KBM-7 (cell line): ENCODE measurements at regions not wholly inside any gene's neighbourhood (a gene's known extent, or its start where the extent isn't known, plus 50 kb on each side); places are given as distances from the start of the nearest gene placed in this dataset.

Experiments
- DNase-seq: peaks from one replicate; pipeline ENCODE4 v3.0.0-alpha.2; 2015
- in situ Hi-C: fragments of 300-500 bp; cut with MboI; formaldehyde crosslinking; loops from 2 replicates; pipeline ENCODE4 v1.14.3; 2020; ENCODE audit warnings: low sequenced_read_pairs, low pct_unique_long_range_greater_than_20kb, mixed read lengths

DNA sequence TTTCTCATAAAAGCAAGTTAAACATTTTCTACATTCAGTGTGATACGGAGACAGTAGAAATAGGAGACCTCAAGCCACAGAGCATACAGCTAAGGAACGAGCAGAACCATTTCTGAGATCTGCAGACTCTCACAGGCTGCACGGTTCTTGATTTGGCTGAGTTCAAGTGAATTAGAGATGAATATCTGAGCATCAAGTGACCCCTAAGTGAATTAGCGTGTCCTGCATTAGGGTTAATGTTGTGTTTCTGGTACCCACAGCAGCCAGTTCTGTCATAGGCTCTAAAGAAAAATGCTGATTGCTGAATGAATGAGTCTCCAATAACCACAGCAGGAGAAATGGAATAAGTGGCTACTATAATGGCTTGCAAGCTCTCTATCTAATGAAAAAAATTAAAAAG is 265.9 kb upstream of the SYT4 start:
- no peak for DNase-seq
- in situ Hi-C loops: no loop called here

DNA sequence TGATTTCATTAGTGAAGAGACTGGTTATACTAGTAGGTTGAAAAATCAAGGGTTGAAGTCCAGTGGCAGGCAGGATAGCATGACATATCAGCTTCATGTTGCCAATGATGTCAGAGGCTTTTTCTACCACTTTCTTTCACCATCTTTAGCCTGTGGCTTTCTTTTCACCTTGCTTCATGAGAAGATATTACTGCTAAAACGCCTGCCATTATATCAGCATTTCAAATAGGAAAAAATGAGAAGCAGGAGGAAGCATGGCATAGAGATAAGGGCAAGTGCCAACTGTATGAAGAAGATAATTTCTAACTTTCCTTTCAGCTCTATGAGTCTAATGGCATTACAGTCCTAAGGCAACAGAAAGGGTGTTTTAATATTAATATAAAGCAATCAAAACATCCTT is 270.2 kb upstream of the SYT4 start:
- no peak for DNase-seq
- in situ Hi-C loops: no loop called here

DNA sequence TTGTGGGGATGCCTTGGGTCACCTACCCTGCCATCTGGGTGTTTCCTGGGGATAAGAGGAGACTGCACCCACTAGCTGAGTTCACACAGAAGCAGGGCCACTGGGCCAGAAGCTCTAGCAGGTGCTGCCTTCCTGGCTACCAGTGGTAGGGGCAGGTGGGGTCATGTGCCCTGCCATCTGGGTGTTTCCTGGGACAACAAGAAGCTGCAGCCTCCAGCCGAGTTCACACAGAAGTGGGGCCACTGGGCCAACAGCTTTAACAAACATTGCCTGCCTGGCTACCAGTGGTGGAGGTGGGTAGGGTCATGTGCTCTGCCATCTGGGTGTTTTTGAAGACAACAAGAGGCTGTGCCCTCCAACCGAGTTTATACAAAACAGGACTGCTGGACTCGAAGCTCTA is 282.2 kb upstream of the SYT4 start:
- DNase-seq: no peak
- in situ Hi-C loops: no loop called here

DNA sequence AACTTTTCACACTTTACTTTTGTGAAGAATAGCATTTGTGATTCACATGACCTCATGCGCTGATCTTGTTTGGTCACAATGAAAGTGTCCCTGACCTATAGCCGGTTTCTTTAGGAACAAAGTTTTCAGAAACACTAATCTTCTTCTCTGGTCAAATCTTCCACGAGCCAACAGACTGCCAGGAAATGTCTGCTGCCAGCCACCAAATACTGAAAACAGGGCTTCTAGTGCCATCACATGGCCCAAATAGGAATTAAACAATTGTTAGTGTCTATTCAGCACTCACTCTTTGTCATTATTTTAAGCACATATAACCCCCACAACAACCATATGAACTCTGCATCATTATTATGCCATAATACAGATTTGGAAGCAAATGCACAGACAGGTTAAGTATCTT is 286.5 kb upstream of the SYT4 start:
- in situ Hi-C loops: no loop called here
- peak; percentile 59 for DNase-seq

DNA sequence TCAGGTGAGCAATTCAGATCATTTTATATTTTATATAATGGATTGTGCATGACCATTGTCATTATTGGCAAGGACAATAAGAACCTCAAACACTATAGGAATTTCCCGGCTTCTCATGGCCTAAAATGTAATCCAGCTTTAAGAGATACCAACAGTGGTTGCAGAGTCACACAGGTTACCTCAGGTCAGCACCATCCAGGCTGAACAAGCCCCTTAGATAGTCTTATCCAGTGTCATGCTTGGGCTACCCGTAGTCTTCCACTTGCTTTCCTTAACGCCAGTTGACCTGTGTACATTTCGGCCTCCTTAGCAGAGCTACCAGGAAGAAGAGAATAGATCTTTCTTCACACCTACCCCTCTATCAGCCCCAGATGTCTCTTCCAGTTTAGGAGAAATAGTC is 293.3 kb upstream of the SYT4 start:
- DNase-seq: no peak
- in situ Hi-C loops: no loop called here

DNA sequence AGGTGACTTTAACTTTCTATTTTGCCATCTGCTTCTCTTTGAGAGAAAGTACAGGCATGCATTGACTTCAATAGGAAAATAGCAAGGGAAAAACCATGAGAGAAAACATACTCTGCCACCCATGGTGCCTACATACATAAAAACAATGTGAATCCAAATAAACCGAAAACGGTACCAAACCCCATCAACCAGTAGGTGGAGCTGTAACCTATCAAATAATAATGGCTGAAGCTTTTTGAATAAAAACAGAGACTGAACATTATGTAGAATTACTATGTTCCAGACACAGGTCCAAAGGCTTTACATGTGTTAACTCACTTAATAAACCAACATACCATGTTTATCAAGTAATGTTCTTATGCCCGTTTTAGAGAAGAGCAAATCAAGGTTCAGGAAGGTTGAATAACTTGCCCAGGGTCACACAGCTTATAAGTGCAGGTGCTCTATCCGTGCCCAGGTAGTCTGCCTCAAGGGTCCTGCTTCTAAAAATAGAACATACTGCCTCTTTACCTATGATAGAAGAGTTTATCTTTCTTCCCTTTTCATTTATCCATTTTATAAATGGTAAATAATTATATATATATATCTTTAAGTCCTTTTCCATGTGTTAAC is 293.9 kb upstream of the SYT4 start:
- in situ Hi-C loops: no loop called here

DNA sequence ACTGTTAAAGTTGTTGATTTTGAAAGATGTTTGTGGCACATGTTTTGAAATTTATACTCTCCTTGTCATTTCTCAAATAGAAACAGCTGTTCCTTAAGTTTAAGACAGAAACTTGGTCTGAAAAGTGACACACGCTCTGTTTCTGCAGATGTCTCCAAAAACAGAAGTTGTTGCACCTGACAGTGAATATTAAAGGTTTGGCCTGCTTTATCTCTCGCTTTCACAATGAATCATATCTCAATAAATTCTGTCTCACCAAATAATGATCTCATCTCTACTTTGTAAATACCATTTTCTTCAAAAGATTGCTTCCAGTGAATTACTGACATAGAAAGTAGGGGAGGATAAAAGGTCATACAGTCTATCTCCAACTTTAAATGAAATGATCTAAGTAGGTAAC is 294.9 kb upstream of the SYT4 start:
- in situ Hi-C loops: no loop called here
- DNase-seq: no peak

More for the DNA sequence above, 293.9 kb upstream of the SYT4 start:
- peak; percentile 55 for DNase-seq

DNA sequence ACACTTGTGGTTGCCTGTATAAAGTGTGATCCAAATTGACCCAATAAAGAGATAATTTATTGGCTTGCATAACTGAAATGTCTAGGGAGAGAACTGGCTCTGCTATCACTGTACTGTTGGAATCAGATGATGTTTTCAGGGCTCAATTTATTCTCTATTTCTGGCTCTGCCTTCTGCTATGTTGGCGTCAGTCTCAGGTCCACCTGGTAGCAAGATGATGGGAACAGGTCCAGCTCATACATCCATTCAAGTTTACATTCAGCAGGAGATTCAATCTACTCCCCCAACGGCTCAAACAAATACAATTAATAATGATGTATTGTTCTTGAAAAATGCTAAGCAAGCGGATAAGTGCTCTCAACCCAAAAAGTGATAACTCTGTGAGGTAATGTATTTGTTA is 297.7 kb upstream of the SYT4 start:
- in situ Hi-C loops: no loop called here
- no peak for DNase-seq

DNA sequence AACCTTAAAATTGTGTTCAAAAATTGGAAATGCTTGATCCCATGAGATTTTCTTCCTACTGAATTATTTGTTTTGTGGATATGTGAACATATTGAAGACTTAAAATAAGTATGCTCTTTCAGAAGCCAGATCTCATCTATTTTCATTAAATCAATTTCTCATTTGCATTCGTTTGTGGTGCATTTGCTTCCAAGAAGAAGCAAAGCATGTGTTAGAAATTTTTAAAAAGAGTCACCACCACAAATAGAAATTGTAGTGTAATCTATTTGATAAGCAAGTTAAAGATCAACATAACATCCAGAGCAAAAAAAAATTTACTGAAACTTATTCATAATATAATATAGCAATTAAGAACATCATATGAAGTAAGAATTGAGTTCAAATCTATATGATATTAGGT is 300.9 kb upstream of the SYT4 start:
- no peak for DNase-seq
- in situ Hi-C loops: no loop called here

DNA sequence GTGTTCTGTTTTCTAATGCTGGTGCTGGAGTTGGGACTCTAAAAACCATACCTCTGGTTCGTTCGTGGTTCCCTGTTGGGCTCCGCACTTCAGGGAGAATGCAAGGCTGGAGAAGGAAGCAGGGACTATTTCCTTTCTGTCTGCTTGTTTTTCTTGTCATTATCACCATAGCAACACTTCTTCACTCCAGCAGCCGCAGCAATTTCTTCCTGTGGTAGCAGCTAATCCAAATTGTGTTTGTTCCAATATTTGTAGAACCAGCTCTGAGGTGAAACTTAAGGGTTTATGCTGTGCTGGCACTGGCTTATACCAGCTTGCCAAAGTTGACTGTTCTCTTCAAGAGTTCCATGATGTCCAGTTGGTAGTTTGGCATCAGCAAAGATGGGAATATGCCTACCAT is 301.4 kb upstream of the SYT4 start:
- DNase-seq: no peak
- in situ Hi-C loops: no loop called here

DNA sequence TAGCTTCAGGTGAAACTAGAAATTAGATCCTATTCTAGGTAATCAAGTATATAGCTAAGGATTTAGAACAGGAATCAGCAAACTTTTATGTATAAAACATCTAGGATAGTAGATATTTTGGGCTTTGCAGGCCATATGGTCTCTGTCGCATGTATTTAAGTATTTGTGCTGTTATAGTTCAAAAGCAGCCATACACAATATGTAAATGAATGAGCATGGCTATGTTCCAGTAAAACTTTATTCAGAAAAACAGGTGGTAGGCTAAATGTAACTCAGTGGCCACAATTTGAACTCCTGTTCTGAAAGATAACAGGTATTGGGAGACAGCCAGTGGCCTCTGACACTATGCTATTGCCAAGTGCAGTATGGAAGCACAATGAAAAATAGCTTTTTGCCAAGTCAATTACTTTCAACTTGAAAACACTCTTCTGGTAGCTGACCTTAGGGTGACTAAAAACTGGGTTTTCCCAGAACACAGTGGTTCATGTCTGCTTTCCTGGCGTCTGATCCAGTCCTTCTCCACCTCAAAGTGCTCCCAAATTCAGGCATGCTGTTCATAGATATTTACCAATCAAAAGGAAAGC is 304.7 kb upstream of the SYT4 start:
- in situ Hi-C loops: no loop called here
- DNase-seq: no peak

DNA sequence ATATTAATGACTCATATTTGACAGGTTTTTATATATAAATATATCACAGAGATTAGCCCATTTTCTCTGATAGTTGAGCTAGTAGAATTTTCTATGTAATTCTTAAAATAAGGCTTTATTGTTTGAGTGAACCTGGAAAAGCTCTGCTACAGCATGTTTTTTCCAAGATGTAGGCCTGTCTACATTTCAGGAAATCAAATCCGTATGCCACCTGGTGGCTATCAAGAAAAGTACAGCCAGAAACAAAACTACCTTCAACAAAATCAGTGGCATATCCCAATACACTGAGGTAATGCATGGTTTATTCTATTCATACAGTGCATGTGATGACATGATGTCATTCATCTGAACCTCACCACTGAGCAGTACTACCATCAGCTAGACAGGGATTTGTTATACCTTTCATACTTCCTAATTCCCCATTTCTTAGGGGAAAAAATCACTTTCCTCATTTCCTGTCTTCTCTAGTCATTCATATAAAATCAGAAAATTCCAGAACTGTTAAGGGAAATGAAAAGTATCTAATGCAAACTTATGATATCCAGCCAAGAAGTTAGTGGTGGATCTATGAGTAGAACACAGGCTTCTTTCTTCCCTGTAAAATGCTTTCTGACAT is 310.4 kb upstream of the SYT4 start:
- DNase-seq: peak; percentile 35
- in situ Hi-C loops: no loop called here

DNA sequence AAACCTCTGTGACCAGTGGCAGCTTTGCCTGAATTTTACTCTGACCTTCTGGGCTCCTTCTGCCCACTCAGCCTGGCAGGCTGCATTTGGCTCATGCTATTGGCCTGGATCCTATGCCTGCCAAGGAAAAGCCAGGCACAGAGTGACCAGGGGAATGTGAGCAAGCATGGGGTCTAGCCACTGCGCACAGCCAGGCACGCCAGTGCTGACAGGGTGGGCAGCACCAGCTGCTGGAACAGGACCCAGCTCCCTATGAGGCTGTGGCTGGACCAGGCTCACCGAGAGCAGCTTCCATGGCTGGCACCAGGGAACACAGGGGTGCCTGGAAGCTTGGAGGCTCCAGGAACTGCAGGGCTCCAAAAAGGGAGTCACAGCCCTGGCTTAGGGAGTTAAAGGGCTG is 311.5 kb upstream of the SYT4 start:
- no peak for DNase-seq
- in situ Hi-C loops: no loop called here

DNA sequence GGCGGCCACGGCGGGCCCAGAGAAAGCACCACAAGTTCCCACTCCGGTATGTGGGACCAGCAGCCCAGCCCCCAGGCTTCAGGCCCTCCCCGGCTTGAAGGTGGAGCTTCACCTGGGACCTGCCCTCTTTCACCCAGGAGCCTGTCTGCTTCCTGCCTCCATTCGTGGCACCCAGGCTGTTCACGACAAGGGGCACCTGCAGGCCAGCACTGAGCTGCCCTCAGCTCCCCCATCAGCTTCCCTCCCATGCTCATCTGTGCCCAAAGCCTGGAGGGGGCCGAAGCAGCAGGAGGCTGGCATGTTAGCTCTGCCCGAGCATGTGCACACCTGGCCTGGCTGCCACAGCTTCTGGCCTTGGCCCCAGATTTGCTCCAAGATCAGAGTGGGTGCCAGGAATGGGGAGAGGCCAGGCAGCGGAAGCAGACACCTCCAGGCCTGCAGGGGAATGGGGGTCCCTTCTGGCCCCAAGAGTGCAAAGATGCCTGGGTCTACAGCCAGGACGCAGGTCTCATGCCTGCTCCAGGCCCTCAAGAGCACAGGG is 312.4 kb upstream of the SYT4 start:
- DNase-seq: no peak
- in situ Hi-C loops: no loop called here

DNA sequence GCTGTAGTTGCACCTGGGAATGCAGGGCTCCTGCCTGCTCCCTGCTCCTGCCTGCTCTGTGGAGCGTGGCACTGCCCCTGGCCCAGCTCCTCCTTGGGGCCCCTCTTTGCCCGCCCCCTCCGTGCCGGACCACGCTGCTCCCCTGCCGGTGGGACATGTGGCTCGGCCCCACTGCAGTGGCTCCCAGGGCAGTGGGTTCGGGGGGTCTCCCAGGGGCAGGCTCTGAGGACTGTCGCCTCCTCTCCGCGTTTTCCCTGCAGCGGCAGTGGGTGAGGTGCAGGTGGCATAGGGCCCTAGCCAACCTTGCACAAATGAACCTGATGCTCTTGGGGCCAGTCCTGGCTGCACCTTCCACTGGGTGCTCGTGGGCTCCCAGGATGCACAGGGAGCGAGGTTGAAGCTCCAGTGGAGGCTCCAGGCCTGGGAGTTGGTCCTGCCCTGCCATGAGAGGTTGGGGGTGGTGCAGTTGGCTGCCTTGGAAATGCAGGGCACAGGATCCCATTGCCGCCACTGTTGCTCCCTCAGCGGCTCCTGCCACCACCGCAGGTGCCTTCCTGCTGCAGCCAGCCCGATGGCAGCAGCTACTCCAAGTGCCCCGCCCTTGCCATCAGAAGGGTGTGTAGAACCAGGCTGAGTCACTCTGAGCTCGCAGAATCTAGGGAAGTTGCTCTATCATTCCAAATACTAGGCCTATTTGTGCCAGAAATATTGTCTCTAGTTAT is 313.1 kb upstream of the SYT4 start:
- in situ Hi-C loops: no loop called here
- DNase-seq: no peak

DNA sequence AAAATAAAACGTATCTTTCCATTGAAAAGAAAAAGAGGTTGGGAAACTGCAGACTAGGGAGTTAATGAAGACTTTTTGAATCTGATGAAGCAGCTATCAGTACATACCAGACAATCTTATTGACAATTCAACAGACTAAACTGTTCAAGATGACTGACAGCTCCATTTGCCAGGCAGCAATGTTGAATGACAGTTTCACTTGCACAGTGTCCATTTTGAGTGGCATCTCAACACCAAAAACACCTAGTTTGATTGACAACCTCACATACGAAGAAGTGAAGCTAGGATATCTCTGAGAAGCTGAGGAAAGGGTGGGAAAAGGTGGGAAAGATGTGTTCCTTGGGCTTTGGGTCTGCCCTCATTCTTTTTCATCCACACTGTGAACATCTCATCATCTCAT is 315.0 kb upstream of the SYT4 start:
- in situ Hi-C loops: no loop called here
- DNase-seq: no peak

DNA sequence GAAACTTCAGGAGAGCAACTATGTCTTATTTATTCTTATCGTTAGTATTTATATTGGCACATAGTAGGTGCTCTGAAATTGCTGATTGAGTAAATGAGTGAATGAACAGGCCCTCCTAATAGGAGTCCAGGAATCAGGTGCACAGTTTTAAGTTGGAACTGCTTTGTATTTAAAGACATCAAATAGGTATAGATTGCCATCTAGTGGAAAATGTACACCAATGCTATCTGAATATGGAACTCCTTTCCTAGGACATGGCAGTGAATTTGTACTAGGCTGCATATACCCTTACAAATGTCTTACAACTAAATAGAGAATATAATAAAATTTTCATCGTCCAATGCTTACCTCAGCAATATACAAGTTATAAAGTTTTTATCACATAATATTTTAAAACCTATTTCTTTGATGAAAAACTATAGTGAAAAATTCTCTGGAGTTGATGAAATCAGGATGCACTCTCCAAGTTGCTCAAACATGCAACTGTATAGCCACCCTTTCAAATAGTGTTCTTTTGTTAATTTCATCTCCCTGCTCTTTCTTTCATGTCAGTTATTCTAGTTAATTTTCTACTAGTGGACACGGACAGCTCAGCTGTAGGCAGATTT is 318.9 kb upstream of the SYT4 start:
- peak; percentile 29 for DNase-seq
- in situ Hi-C loops: no loop called here

DNA sequence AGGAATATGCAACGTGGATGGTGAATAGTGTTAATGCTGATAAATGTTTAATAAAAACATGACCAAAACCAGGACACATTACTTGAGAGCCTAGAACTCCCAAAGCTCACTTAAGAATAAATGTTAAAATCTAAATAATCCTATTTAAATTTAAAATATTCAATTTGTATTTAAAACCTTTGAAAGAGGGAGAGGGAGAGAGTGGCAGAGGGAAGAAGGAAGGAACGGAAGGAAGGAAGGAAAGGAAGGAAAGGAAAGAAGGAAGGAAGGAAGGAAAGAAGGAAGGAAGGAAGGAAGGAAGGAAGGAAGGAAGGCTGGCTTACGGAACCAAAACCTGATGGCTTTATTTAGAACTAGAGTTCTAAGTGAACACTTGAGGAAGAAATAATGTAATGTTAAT is 324.1 kb upstream of the SYT4 start:
- in situ Hi-C loops: no loop called here
- no peak for DNase-seq

DNA sequence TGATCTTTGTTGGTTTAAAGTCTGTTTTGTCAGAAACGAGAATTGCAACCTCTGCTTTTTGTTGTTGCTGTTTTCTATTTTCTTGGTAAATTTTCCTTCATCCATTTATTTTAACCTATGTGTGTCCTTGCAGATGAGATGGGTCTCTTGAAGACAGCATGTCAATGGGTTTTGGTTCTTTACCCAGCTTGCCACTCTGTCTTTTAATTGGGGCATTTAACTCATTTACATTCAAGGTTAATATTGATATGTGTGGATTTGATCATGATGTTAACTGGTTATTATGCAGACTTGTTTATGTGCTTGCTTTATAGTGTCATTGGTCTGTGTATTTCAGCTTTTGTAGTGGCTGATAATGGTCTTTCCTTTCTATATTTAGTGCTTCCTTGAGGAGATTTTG is 327.9 kb upstream of the SYT4 start:
- in situ Hi-C loops: no loop called here
- DNase-seq: no peak

DNA sequence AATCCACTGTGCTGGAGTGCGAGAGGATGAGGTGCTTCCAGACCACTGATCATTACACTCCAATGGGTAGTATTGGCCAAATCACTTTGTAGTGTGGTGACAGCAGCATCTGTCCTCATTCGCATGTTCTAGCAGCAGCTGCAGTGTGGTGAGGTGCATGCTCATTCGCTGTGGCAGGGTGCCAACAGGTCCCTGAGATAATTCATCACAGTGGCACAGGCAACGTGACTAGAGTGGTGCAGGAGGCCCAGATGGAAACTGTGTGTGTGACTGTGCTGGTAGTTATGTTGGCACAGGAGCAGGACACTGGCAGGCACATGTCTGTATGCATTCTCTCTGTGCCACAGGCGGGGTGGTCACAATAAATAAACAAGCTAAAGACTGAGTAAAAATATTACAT is 329.5 kb upstream of the SYT4 start:
- in situ Hi-C loops: no loop called here

More for the DNA sequence above, 329.5 kb upstream of the SYT4 start:
- no peak for DNase-seq
